Nucleus accumbens (tissue), 56 donors: ENCODE measurements at regions not wholly inside any gene's neighbourhood (a gene's known extent, or its start where the extent isn't known, plus 50 kb on each side); places are given as distances from the start of the nearest gene placed in this dataset.
"Not testable (repeated sequence)": the region's sequence is repeated elsewhere in the genome, so short reads cannot be mapped to it uniquely, and the experiment has no call there.

Experiments used
- DNase-seq, 56 donors: peaks; one replicate each; lab custom pipeline; 2025; lab: John Stamatoyannopoulos, UW

DNA sequence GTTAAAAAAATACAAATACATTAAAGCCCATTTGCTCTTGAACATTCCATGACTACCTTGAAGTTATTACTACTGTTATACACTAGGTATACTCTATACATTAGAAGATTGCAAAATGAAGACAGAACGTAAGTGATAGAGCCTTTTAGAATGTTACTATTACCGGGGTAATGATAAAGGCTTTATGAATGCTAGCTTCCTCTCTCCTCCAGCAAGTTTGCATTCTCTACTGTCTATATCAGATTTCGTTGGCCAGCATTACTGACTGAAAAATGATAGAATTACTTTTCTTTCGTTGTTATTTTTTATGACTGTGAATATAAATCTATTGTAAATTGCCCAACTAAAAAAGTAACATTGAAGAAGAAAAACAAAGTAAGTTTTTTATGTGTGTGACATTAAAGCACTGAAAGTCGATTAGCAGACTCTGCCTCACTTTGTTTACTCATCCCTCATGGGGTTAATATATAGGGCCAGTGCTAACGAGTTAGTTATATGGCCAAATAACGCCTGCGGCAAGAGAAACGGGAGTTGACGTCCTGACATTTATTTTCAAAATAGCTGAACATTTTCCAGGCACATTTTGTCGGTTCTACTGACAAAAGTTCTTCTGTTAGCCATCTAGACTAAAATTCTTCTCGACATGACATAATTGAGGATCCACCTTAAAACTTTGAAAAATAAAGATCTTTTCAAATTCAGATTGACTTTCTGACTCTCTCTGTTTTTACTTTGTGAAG is 163.8 kb upstream of the KITLG start:
- no peak for DNase-seq

DNA sequence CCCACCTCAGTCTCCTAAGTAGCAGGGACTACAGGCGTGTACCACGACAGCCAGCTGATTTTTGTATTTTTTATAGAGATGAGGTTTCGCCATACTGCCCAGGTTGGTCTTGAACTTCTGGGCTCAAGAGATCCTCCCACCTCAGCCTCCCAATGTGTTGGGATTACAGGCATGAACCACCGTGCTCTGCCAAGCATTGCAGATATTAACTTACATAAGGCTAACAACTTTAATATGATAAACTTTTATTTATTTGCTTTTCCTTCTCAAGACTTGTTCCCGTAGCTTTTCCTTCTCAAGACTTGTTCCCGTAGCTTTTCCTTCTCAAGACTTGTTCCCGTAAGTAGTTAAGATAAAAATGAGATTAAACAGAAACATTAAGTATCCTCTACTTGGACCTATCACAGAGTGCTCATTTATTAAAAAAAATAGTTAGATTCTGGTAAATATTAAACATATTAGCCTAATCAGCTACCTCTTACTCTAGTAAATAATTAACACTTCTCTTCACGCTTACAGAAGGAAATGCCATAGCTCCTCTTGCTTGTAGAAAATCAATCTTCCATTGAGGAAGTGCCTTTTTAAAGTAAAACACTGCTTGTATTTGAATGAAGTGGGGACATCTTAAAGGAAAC is 157.7 kb upstream of the KITLG start:
- DNase-seq, result no peak

DNA sequence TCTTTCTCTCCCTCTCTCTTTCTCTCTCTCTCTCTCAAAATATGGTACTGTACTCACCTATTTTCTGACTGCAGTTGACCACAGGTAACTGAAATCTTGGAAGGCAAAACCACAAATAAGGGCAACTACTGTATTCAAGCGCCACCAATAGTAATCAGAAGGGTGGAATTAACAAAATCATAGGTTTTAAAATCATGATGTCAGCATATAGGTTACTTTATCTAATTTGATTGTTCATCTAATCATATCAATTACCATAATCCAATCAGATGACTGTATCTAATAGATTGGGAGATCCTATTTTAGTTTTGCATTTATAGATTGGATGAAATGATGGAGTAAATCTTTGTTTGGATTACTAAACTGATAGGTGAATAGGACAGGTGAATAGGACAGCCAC is 155.8 kb upstream of the KITLG start:
- DNase-seq, result no peak

DNA sequence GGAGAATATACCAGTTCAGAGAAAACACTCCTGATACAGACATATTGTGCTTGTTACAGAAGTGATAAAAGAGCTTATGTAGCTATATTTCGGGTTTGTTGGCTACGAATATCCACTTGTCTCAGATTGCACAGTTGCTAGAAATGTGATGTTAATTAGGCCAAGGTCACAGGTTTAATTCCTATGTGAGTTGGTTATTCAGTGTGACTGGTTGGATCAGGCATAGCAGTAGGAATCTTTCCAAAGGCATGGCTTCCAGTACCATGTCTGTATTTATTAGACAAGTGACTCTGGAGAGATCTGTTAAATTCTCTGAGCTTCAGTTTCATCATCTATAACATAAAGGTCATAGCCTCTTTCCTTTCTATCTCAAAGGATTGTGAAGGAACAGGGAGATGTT is 152.7 kb upstream of the KITLG start:
- no peak for DNase-seq

DNA sequence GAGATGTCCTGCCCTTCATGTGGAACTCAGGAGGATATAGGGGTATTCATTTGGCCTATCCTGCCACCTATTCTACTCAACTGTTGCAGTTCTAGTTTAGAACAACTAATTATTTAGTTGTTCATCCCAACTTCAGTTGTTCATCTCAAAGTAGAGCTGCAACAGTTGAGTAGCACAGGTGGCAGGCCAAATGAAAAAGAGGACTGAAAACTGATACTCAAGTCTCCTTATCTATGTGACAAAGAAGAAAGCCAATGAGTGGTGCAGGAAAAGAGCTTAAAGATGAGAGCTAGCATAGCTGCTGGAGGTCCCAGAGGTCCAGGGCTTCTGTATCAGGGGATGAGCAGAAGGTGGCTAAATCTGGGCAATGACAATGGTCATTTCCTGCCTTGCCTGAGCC is 148.9 kb upstream of the KITLG start:
- no peak for DNase-seq

DNA sequence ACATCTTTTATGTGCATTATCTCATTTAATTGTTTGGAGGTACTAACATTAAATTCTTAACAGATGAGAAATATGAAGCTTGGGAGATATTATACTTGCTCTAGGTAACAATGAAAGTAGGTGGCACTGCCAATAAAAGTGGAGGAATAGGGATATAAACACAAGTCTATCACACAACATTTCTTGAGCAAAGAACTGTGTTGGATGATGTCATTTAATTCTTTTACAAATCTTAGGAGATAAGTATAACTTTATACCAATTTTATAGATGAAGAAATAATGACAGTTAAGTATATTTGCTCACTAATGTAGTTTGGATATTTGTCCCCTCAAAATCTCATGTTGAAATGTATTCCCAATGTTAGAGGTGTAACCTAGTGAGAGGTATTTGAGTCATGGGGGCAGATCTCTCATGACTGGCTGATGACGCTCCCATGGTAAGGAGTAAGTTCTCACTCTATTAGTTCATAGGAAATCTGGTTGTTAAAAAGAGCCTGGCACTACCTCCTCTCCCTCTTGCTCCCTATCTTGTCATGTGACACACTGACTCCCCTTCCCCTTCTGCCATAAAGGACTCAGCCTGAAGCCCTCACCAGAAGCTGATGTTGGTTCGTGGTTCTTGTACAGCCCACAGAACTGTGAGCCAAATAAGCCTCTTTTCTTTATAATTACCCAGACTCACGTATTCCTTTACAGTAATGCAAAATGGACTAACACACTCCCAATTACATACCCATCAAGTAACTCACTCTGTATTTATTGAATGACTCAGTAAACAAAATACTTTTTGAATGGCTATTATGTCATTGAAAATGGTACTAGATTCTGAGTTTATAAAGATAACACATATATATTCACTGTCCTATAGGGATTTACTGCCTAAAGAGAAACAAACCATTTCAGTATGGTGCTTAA is 146.8 kb upstream of the KITLG start:
- no peak for DNase-seq

DNA sequence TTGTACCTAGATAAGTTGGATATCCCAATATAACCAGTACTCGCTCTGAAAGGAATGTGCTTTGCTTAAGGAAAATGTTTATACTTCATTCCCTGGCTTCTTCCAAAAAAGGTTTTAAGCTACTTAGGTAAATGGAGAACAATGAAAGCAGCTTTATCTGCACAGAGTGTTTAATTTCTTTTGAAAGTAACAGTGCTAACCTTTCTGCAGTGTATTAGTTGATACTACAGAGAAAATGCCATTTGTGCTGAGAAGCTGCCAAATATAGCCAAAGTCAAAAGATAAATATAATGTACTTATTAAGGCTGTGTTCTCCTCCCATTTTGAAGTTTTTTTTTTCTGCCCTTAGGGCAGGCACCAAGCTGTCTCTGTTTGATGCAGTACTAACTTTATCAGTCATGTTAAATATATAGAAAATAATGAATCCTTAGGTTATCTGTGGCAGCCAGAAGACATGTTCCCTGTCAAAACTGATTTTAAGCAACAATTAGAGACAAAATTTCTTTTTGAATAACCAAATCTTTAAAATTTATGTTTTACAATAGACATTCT is 145.4 kb upstream of the KITLG start:
- DNase-seq, result no peak

DNA sequence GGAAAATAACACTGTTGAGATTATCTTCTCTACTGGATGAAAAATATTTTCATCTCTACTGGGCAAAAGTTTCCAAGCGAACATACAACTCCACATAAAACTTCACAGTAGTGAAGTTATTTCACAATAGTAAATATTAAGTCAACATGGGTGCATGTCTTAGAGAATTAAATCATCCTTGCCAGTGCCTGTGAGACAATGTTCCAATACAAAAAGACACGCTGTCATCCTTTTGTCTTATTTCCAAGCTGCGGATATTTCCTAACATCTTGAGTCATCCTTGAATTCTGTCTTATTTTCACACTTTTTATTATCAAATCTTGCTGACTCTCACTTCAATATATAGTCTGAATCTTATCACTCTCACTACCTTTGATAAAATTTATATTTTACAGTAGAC is 142.9 kb upstream of the KITLG start:
- no peak for DNase-seq

DNA sequence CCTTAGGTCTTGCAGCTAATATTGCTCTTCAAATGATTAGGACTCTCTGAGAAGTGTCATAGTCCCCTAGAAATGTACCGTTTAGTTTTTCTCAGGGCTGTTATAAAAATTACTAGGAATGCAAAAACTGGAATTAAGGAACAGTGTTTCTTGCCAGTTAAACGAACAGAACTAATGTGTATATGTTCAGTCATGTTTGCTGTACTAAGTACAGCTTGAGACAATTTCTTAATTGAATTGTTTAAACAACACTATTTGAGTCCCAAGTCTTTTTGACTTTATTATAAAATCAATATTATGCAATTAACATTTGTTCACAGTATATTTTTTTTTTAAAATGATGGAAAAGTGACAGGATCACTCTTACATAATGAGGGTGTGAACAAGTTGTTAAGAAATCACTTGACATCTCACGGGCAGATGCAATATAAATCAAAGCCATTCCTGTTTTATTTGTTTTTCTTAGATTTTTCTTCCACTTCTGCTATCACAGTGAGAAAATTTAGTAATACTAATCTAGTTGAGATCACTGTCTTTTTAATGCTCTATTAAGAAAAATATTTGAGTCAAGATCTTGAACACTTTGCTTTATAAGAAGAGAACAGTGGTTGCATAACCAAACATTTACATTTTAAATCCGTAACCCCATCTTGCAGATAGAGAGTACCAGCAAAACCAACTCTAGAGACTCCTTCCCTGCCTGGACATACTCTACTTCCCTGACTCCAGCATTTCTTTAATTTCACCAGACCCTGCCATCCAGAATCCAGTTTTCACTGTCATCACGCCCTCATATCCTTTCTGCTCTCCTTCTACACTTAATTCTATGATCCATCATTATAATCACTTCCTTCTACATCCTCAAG is 140.7 kb upstream of the KITLG start:
- DNase-seq, result no peak

DNA sequence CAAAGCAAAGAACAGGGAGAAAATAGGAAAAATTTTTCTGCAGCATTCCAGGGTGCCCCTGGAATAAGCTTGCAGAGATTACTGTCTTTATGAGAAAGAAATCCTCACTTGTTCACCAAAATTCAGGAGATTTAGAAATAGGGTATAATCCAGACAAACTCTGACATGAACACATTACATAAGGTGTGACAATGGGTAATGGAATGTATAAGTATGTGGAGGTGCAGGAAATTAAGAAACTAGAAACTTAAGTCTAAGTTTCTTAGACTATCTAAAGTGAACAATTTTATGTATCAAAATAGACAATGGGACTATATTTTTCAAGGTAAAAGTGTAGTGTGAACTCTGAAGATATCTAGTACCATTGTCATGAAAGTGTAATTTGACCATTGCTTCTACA is 140.0 kb upstream of the KITLG start:
- no peak for DNase-seq

DNA sequence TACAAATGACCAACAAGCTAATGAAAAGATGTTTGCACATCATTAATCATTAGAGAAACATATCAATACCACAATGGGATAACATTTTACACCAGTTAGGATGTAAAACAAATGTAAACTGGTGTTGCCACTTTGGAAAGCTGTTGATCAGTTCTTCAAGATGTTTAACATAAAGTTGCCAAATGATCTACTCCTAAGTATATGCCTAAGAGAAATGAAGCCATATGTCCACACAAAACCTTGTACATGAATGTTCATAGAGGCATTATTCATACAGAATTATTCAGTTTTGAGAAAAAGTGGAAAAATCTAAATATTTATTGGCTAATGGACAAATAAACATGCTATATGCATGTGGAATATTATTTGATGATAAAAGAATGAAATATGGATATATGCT is 136.9 kb upstream of the KITLG start:
- DNase-seq, result no peak

DNA sequence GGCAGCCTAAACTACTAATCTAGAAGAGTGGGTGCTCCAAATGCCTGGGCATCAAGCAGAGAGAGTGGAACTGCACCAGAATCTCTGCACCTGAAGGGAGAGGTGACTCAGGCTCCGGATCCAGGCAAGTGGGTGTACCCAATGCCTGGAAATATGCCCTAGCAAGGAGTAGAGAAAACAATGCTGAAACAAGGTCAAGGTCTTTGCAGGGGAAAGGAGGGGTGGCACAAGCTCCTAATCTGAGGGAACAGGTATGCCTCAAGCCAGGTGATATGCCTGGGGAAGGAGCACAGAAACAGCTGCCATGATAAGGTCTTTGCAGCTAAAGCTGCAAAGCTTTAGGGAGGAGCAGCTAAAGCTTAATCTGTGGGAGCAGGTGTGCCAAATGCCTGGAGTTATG is 136.0 kb upstream of the KITLG start:
- no peak for DNase-seq

DNA sequence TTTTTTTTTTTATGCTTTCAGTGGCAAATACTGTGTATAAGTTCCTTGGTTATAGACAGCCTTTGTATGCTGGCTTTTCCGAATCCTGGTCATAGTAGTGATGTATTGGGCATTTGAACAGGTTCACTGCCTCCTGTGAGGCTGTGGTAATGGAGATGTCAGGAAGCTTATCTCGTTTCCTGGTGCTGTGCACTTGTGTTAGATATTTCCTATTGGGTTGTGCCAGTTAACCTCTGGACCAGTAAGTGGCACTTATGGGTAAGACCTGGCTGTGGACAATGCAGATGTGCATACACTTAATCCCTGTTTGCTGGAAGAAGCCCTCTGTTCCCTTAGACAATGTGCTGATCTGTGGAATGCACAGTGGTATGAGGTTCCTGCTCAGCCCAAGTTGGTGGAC is 135.4 kb upstream of the KITLG start:
- DNase-seq, result no peak

DNA sequence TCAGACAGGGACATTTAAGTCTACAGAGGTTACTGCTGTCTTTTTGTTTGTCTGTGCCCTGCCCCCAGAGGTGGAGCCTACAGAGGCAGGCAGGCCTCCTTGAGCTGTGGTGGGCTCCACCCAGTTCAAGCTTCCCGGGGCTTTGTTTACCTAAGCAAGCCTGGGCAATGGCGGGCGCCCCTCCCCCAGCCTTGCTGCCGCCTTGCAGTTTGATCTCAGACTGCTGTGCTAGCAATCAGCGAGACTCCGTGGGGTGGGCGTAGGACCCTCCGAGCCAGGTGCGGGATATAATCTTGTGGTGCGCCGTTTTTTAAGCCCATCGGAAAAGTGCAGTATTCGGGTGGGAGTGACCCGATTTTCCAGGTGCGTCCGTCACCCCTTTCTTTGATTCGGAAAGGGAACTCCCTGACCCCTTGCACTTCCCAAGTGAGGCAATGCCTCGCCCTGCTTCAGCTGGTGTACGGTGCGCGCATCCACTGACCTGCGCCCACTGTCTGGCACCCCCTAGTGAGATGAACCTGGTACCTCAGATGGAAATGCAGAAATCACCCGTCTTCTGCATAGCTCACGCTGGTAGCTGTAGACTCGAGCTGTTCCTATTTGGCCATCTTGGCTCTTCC is 134.1 kb upstream of the KITLG start:
- DNase-seq, result not testable (repeated sequence)

DNA sequence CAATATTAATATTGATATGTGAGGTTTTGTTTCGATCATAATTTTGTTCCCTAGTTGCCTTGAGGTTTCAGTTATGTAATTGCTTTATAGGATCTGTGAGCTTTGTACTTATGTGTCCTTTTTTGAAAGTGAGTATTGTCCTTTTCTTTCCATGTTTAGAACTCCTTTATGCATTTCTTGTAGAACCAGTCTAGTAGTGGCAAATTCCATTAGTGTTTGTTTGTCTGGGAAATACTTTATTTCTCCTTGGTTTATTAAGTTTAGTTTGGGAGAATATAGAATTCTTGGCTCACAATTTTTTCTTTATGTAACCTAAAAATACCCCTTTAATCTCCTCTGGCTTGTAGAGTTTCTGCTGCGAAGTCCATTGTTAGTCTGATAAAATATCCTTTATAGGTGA is 127.5 kb upstream of the KITLG start:
- DNase-seq, result no peak

DNA sequence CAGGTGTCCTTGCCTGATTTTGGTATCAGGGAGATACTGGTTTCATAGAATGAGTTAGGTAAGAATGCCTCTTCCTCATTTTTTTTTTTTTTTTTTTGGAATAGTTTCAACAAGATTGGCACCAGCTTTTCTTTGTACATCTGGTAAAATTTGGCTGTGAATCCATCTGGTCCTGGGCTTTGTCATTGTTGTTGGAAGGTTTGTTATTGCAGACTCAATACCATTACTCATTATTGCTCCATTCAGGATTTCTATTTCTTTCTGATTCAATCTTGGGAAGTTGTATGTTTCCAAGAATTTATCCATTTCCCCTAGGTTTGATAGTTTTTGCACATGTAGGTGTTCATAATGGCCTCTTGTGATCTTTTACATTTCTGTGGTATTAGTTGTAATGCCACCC is 126.0 kb upstream of the KITLG start:
- DNase-seq, result no peak

DNA sequence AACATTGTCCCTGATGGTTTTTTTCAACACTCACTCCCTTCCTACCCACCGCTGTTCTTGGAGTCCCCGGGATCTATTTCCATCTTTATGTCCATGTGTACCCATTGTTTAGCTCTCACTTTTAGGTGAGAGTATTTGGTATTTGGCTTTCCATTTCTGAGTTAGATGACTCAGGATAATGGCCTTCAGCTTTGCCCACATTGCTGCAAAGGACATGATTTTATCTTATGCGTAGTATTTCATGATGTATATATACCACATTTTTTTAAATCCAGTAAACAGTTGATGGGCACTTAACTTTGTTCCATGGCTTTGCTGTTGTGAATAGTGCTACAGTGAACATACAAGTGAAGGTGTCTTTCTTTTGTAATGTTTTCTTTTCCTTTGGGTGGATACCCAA is 123.5 kb upstream of the KITLG start:
- no peak for DNase-seq

DNA sequence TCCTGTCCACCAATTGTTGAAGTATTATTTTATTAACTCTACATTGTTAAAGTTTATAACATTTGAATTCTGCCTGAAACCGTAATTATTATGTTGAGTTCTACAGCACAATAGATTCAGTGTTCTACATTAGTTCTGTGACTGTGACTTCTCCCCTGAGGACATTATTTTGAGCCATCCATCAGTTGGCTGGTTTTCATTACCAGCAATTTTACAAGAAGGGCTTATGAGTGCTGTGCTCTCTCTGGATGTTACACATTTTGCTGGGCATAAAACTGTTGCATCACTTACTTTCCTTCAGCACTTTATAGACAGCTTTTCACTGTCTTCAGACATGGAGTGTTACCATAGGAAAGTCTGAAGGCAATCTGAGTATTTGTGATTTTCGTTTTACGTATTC is 118.2 kb upstream of the KITLG start:
- DNase-seq, result no peak

DNA sequence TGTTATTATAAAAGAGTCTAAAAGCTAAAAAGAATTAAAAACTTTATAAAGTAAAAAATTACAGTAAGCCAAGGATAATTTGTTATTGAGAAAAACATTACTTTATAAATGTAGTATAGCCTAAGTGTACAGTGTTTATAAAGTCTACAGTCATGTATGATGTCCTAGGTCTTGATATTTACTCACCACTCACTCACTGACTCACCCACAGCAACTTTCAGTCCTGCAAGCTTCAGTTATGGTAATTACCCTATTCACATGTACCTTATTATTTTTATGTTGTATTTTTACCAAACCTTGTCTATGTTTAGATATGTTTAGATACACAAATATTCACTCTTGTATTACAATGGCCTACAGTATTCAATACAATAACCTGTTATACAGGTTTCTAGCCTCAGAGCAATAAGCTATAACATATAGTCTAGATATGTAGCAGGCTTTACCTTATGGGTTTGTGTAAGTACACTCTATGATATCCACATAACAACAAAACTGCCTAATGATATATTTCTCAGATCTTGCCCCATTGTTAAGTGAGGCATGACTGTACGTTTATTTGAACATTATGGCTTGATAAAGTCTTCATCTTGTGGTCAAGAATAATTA is 113.7 kb upstream of the KITLG start:
- DNase-seq, result no peak
